HEK293 (cell line): ENCODE measurements at regions not wholly inside any gene's neighbourhood (a gene's known extent, or its start where the extent isn't known, plus 50 kb on each side); places are given as distances from the start of the nearest gene placed in this dataset.

Experiments
- CTCF ChIA-PET: fragments of 350-600 bp; formaldehyde crosslinking; extraction: SDS; loops from one replicate; lab custom pipeline; 2021; ENCODE audit warnings: antibody characterized with exemption; lab: Yijun Ruan, JAX
- POLR2A ChIA-PET: fragments of 300-600 bp; formaldehyde crosslinking; extraction: SDS; loops from one replicate; lab custom pipeline; 2020; ENCODE audit warnings: antibody characterized with exemption, inconsistent platforms; lab: Yijun Ruan, JAX
- H3K27ac ChIP-seq: fragments of 200-500 bp; sonication (Bioruptor generic); 2 replicates; pipeline ENCODE4 v1.5.1; 2014; ENCODE audit warnings: low read depth, low read length, control low read depth, inconsistent platforms; ENCODE audit errors: extremely low read depth
- H3K36me3 ChIP-seq, 2 experiments: fragments of 200-500 bp in 1 of 2; sonication (Bioruptor generic) in 1 of 2; 1 replicate in 1 of 2; 2 replicates in 1 of 2; pipeline ENCODE4 v1.5.1; 2014 to 2017; ENCODE audit warnings: inconsistent platforms in 2 of 2, low read length in 2 of 2; ENCODE audit not compliant: control insufficient read depth in 2 of 2, insufficient read depth in 1 of 2
- H3K4me1 ChIP-seq: fragments of 200-500 bp; sonication (Bioruptor generic); 2 replicates; pipeline ENCODE4 v1.5.1; 2014; ENCODE audit warnings: mild to moderate bottlenecking, low read length, inconsistent platforms; ENCODE audit not compliant: control insufficient read depth, insufficient read depth
- H3K4me3 ChIP-seq: 2 replicates; pipeline ENCODE4 v1.5.1; 2011; ENCODE audit warnings: low read depth, mild to moderate bottlenecking, control low read depth, low read length, moderate library complexity
- H3K9me3 ChIP-seq: fragments of 200-500 bp; sonication (Bioruptor generic); 2 replicates; pipeline ENCODE4 v1.5.1; 2014; ENCODE audit warnings: low read depth, low read length, inconsistent platforms; ENCODE audit not compliant: control insufficient read depth, insufficient read depth
- BCL11A ChIP-seq: fragments of 450-650 bp; formaldehyde crosslinking; IDR thresholded peaks from 2 replicates; pipeline ENCODE4 v1.5.1; 2016; ENCODE audit warnings: low read depth, missing biosample characterization, missing genetic modification characterization
- BCL11B ChIP-seq: fragments of 450-650 bp; formaldehyde crosslinking; IDR thresholded peaks from 2 replicates; pipeline ENCODE4 v1.5.1; 2016; ENCODE audit warnings: low read depth, missing biosample characterization, missing genetic modification characterization
- FEZF1 ChIP-seq: fragments of 450-650 bp; formaldehyde crosslinking; IDR thresholded peaks from 2 replicates; pipeline ENCODE4 v1.5.1; 2016; ENCODE audit warnings: missing biosample characterization, missing genetic modification characterization
- GLI2 ChIP-seq: fragments of 450-650 bp; formaldehyde crosslinking; IDR thresholded peaks from 2 replicates; pipeline ENCODE4; 2017; ENCODE audit warnings: missing biosample characterization, missing genetic modification characterization, low read depth, borderline replicate concordance
- HOXA7 ChIP-seq: sonication (generic); formaldehyde crosslinking; IDR thresholded peaks from 2 replicates; pipeline ENCODE4 v1.8.1; 2022; ENCODE audit warnings: missing genetic modification reagents, borderline replicate concordance
- HOXD13 ChIP-seq: sonication (generic); formaldehyde crosslinking; IDR thresholded peaks from 2 replicates; pipeline ENCODE4 v1.8.0; 2022; ENCODE audit warnings: missing genetic modification reagents, borderline replicate concordance
- KLF17 ChIP-seq: fragments of 450-650 bp; formaldehyde crosslinking; IDR thresholded peaks from 2 replicates; pipeline ENCODE4 v1.5.1; 2016; ENCODE audit warnings: missing biosample characterization, missing genetic modification characterization
- SALL2 ChIP-seq: fragments of 450-650 bp; formaldehyde crosslinking; IDR thresholded peaks from 2 replicates; pipeline ENCODE4 v1.5.0; 2017; ENCODE audit warnings: missing biosample characterization, mild to moderate bottlenecking, missing genetic modification characterization, borderline replicate concordance
- SCRT2 ChIP-seq: fragments of 450-650 bp; formaldehyde crosslinking; IDR thresholded peaks from 2 replicates; pipeline ENCODE4 v1.5.1; 2016; ENCODE audit warnings: missing biosample characterization, missing genetic modification characterization
- YY1 ChIP-seq: fragments of 450-650 bp; formaldehyde crosslinking; IDR thresholded peaks from 2 replicates; pipeline ENCODE4 v1.5.1; 2018; ENCODE audit warnings: missing biosample characterization, missing genetic modification characterization
- ZBTB6 ChIP-seq: fragments of 450-650 bp; formaldehyde crosslinking; IDR thresholded peaks from 2 replicates; pipeline ENCODE4 v1.5.1; 2017; ENCODE audit warnings: missing biosample characterization, missing genetic modification characterization
- ZFP69B ChIP-seq: fragments of 450-650 bp; formaldehyde crosslinking; IDR thresholded peaks from 2 replicates; pipeline ENCODE4 v1.5.1; 2016; ENCODE audit warnings: missing biosample characterization, missing genetic modification characterization
- ZNF112 ChIP-seq: fragments of 450-650 bp; formaldehyde crosslinking; IDR thresholded peaks from 2 replicates; pipeline ENCODE4 v1.5.0; 2017; ENCODE audit warnings: missing biosample characterization, missing genetic modification characterization
- ZNF394 ChIP-seq: fragments of 450-650 bp; formaldehyde crosslinking; IDR thresholded peaks from 2 replicates; pipeline ENCODE4 v1.5.1; 2016; ENCODE audit warnings: missing biosample characterization, missing genetic modification characterization, mild to moderate bottlenecking, moderate library complexity, borderline replicate concordance
- ZNF398 ChIP-seq: fragments of 450-650 bp; formaldehyde crosslinking; IDR thresholded peaks from 2 replicates; pipeline ENCODE4 v1.5.1; 2017; ENCODE audit warnings: missing biosample characterization, missing genetic modification characterization
- ZNF514 ChIP-seq: fragments of 450-650 bp; formaldehyde crosslinking; IDR thresholded peaks from 2 replicates; pipeline ENCODE4 v1.5.1; 2016; ENCODE audit warnings: missing biosample characterization, missing genetic modification characterization
- ZNF521 ChIP-seq: fragments of 450-650 bp; formaldehyde crosslinking; IDR thresholded peaks from 2 replicates; pipeline ENCODE4 v1.5.1; 2017; ENCODE audit warnings: missing biosample characterization, mild to moderate bottlenecking, missing genetic modification characterization
- ZNF560 ChIP-seq: fragments of 450-650 bp; formaldehyde crosslinking; IDR thresholded peaks from 2 replicates; pipeline ENCODE4 v1.5.1; 2017; ENCODE audit warnings: missing biosample characterization, missing genetic modification characterization, borderline replicate concordance
- ZNF585B ChIP-seq: fragments of 450-650 bp; formaldehyde crosslinking; IDR thresholded peaks from 2 replicates; pipeline ENCODE4 v1.5.1; 2016; ENCODE audit warnings: missing biosample characterization, missing genetic modification characterization
- ZNF621 ChIP-seq: fragments of 450-650 bp; formaldehyde crosslinking; IDR thresholded peaks from 2 replicates; pipeline ENCODE4 v1.5.1; 2017; ENCODE audit warnings: missing biosample characterization, missing genetic modification characterization
- ZNF626 ChIP-seq: fragments of 450-650 bp; sonication (Bioruptor Pico); formaldehyde crosslinking; IDR thresholded peaks from 2 replicates; pipeline ENCODE4 v1.5.1; 2018; ENCODE audit warnings: missing biosample characterization, missing genetic modification characterization, inconsistent platforms
- TF ChIP-seq, protein P1 (sequence below): fragments of 450-650 bp; formaldehyde crosslinking; IDR thresholded peaks from 2 replicates; pipeline ENCODE4 v1.5.1; 2016; ENCODE audit warnings: missing biosample characterization, missing genetic modification characterization

DNA sequence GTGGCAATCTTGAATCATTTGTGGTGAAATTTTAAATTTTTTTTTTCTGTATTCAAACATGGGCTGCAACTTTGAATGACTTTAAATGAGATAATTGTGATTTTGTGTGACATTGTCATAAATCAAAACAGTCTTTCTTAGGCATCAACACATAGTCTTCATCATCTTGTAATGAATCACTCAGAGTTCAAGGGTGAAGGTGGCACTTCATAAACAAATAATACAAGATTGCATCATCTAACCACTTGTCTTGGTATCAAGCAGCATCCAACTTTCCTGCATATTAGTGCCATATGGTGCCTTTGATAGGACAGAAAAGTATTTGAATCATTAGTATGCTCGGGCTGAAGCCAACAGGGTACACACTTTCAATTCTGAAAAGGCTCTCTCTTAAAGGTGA, 392.4 kb upstream of the GOT2 start:
- CTCF ChIA-PET: no interaction called here

DNA sequence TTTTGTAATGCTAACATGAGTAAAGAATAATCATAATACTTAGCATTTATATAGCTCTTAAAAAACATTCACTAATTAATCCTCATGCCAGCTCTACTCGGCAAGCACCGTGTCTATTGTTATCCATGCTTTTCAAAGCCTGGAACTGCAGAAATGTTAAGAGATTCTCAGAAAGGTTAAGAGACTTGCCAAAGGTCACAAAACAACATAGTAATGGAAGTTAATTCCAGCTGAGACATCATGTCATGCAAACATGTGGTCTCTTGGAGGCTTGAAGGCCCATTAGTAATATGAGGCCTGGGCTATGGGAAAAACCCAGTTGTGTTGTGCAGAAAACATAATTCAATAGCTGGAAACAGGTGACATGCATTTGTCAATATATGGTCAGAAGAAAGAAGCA, 389.9 kb upstream of the GOT2 start:
- no peak for TF ChIP-seq ZBTB6
- TF ChIP-seq ZNF394 (tag by site-specific recombination): no peak
- TF ChIP-seq SALL2 (tag by site-specific recombination): no peak
- TF ChIP-seq, protein P1, sequence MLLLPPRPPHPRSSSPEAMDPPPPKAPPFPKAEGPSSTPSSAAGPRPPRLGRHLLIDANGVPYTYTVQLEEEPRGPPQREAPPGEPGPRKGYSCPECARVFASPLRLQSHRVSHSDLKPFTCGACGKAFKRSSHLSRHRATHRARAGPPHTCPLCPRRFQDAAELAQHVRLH (tag by site-specific recombination): no peak
- no peak for TF ChIP-seq BCL11B (tag by site-specific recombination)
- no peak for TF ChIP-seq YY1
- TF ChIP-seq ZNF626 (tag by site-specific recombination): no peak
- no peak for TF ChIP-seq ZNF585B (tag by site-specific recombination)
- TF ChIP-seq BCL11A (tag by site-specific recombination): no peak
- TF ChIP-seq GLI2 (tag by site-specific recombination): no peak
- TF ChIP-seq ZNF560: no peak
- TF ChIP-seq HOXA7 (CRISPR knock-in tag): no peak
- no peak for TF ChIP-seq ZNF514
- no peak for TF ChIP-seq ZNF398 (tag by site-specific recombination)
- TF ChIP-seq ZNF621 (tag by site-specific recombination): no peak
- TF ChIP-seq, all 188 proteins: peak for 0
- H3K4me1 ChIP-seq: no peaks in the 10 kb centered on the region
- POLR2A ChIA-PET: no interaction called here
- H3K4me3 ChIP-seq: no peak overlapping the region
- H3K27ac ChIP-seq: no peak overlapping the region
- CTCF ChIA-PET: no interaction called here
- H3K9me3 ChIP-seq: no peaks in the 10 kb centered on the region
- no peaks in the 10 kb centered on the region for H3K36me3 ChIP-seq

More for the DNA sequence above, 392.4 kb upstream of the GOT2 start:
- TF ChIP-seq SCRT2 (tag by site-specific recombination): no peak
- no peak for TF ChIP-seq HOXD13
- no peak for TF ChIP-seq FEZF1
- TF ChIP-seq ZNF112 (tag by site-specific recombination): no peak
- H3K4me3 ChIP-seq: no peak overlapping the region
- no peaks in the 10 kb centered on the region for H3K4me1 ChIP-seq
- POLR2A ChIA-PET: no interaction called here
- H3K27ac ChIP-seq: no peak overlapping the region
- H3K9me3 ChIP-seq: no peaks in the 10 kb centered on the region
- no peaks in the 10 kb centered on the region for H3K36me3 ChIP-seq

- TF ChIP-seq KLF17 (tag by site-specific recombination) (no peak), ZFP69B (tag by site-specific recombination) (no peak), ZNF521 (tag by site-specific recombination) (no peak)
- Histone ChIP-seq H3K9me3 (no peaks in the 10 kb centered on the region), H3K36me3 (no peaks in the 10 kb centered on the region), H3K4me3 (no peak overlapping the region), H3K4me1 (no peaks in the 10 kb centered on the region), H3K27ac (no peak overlapping the region)
- ChIA-PET CTCF (no interaction called here), POLR2A (no interaction called here)
Measured at GRCh38 chr16:59123479-59123878, 389.4 kb upstream of the GOT2 start.
